NCI-H2196 (cell line): ENCODE measurements at regions not wholly inside any gene's neighbourhood (a gene's known extent, or its start where the extent isn't known, plus 50 kb on each side); places are given as distances from the start of the nearest gene placed in this dataset.

ENCODE experiments used
- DNase-seq: peaks from one replicate; lab custom pipeline; 2025; ENCODE audit not compliant: unreplicated experiment; lab: John Stamatoyannopoulos, UW

DNA sequence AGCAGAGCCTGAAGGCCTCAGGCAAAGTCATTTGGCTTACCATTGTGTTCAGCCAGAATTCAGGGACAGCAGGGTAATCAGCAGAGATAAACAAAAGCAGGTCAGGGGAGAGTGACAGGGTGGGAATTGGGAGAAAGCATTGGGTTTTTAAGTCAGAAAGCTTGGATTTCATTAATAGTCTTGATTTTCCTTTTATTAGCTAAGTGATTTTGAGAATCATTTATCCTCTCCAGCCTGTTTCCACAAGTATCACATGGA, 410.1 kb downstream of the HNRNPD start:
- DNase-seq, result no peak

DNA sequence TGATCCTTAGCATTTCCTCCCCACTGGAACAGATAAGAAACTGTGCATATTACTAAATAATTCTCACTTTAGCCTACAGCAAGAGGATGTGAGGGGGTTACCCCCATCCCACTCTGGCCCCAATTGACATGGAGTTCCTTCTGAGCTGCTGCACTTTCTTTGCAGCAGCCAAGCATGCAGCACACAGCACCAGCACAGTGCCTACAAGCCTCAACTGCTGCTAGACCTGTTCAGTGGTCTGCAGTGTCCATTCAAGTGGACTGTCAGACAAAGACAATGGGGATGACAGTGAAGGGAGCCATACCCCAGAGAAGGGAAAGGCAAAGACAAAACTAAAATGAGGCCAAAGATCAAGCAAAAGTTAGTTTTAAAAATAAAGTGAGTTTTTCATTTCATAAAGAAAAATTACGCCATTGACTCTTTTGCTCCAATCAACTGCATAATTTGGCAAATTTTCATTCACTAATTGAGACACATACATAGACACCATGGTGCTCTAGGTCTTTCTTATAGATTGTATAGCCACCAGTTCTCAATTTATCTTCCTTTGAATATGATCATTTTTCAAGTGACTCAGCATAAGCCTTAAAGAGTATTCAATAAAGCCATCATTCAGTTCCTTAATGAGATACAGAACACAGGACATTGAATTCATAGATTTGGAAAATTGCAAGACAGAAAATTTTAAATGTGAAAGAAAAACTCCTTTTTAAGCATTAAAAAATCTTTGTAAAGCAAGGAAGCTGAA, 410.6 kb downstream of the HNRNPD start:
- DNase-seq, result no peak

DNA sequence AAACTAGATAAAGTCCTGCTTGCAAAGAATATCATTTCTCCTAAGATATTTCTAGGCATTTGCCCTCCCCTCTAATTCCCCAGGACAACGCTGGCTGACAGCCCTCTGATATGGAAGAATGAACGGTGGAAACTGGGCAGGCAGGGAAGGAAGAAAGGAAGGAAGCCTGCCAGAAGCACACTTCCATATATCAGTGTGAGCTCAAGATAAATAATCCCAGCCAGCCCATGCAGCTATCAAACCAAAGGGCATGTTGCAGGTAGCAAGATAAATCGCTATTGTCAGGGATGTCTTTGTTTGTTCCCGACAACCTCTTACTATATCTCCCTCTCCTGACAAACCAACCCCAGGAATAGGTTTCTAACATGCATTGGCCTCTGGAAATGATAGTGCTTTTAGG, 412.8 kb downstream of the HNRNPD start:
- no peak for DNase-seq

DNA sequence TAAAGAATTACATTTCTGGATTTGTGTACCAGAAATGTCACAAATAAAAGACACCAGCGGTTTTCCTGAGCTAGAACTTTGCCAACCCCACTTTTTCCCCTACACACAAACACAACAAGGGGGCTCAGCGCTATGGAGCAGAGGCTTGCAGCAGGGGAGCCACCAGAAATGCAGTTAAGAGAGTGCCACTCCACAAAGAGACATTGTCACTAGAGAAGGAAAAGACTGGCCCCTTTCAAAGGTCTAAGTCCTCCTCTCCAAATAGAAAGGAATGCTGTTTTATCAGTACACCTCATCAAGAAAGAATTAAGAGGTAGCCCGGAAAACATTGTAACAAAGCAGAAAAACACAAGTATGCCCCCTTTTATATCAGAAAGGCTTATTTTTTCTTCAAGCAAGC, 419.5 kb downstream of the HNRNPD start:
- no peak for DNase-seq

DNA sequence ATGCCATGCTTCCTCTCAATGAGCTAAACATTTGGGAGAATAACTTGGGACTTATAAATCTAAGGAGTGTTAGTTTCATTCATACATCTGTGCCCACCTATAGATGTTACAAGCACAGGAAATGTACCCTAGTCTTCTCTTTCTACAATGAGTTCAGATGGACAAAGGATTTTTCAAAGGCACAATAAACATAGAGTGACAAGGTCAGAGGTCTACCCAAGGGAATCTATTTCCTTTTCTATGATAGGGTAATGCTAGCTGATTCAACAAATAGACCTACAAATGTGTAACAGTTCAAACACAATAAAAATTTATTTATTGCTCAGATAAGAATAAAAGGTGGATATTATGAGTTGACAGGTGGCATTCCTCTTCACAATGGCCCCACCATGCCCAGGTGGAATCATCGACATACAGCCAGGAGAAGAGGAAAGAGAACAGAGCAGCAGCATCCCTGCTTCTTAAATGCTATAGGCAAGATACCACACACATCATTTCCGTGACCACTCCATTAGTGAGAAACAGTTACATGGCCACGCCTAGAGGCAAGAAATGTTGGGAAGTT, 421.8 kb downstream of the HNRNPD start:
- no peak for DNase-seq

DNA sequence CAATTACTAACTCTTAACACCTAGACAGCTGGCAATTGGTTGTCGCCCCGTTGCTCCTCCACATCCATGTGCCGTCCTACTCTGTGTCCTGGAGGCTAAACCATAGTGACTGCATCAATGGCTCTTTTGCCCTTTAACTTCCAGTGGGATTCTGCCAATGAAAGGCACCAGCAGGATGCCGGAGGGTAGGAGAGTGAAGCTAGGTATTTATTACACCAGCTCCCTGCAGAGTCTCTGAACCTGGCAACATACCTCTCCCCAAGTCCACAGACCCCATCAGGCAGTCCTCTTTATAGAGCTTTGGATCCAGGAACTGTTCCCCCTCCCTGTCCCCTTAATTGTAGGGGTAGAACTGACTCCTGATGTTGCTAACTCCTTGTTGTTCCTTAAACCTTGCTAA, 426.8 kb downstream of the HNRNPD start:
- no peak for DNase-seq

DNA sequence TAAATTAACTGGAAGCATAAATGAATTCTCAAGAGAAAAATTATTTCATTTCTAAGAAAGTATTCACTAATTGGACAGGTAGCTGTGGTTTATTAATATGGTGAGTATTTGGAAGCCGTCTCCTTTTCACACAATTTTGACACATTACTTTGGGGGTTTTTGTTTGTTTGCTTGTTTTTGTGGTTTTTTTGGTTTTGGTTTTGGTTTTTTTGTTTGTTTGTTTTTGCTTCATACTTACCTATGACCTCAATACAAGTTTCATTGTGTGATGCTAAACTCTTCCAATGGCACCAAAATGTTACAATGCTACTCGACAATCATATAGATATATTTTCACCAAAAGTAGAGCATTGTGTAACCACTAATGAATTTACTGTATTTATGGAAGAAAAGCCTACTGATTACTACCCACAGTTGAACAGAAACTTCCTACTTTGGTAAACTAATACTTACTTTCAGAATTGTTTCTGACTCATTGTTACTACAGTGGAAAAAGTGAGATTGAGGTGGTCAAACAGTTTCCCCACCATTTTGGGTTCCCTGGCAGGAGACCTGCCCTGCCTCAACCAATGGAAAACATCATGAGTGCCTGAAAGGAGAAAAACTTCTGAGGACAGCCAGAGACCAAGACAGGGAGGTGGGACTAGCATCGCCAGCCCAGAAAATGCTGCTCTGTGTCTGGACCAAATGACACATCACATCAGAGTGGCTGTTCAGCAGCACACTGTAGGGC, 443.1 kb downstream of the HNRNPD start:
- no peak for DNase-seq

DNA sequence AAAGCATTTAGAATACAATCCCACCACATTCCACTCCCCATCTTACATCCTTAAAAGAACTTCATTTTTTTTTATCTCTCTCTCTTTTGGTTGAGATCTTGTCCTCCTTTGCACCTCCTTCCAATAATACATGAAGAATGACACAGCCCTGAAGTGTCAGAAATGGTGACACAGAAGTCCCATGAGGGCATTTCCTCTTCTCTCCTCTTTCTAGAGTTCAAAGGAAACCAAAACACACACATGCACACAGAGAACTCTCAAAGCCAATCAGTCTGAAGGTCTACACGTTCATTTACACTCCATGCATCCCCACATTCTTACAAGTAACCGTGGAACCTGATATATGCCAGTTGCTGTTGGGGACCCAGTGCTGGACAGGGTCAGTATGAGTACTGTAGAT, 450.7 kb downstream of the HNRNPD start:
- DNase-seq, result no peak

DNA sequence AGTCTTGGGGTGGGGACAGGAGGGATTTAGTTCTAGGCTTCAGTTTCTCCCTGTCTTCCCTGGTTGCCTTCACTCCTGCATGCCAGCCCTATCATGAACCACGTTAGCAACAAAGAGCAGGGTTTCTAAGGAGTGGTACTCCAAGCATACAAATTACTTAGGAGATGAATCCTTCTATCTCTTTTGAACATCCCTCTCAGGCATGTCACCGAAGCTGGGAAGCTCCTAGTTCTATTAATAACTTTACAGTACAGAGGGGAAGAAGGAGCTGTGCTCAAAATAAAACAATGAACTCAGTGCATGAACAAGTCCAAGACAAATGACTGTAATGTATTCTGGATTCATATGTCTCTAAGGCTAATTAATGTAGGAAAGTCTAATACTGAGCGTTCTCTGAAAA, 450.6 kb upstream of the RASGEF1B start:
- no peak for DNase-seq

DNA sequence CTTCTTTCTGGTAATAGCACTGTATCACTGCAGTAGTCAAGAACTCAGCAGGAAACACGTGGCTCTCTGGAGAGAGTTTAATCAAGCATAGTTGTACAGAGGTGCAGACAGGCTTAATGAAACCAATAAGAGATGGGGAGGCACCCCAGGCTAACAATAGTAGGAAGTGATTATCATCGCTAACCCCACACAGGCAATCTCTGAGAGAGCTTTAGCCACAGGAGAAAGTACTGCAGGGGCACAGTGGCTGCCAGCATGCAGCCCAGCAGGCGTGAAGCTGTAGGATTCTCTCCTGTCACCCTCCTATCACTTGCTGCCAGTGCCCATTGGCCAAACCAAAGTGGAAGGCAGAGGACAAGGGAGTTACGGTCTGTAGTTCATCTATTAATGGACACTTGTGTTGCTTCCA, 450.0 kb upstream of the RASGEF1B start:
- no peak for DNase-seq

DNA sequence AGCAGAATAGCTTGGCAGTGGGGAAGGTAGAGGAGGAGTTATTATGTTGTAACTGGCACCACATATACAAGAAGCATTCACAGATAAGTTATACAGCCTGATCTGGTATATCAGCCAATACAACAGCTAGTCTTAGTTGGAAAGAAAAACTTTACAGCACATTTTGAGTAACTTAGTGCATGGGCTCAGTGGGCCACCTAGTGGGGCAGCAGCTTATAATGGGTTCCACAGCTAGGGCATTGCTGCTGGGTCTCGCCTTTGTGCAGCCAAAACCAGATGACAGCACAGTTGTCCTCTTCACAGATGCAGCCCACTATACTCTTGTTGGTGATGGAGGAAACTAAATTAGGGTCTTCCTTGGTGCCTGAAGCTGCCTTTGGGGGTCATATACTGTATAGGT, 448.1 kb upstream of the RASGEF1B start:
- no peak for DNase-seq

DNA sequence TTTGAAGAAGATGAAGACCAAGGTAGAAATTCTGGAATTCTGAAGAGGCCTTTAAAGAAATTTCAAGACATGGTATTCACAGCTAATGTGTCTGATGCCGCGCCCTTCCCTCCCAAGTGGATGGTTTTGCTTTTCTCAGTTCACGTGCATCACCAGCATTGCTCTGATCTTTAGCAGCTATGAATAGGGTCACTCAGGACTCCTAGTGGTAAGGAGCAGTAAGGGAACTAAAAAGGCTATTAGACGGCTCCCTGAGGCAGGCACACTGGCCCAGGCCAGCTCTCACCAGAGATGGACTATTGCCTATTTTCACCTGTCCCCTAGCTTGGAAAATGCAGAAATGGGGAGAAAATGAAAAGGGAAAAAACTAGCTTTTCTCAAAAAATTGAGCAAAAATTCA, 447.5 kb upstream of the RASGEF1B start:
- DNase-seq, result no peak

DNA sequence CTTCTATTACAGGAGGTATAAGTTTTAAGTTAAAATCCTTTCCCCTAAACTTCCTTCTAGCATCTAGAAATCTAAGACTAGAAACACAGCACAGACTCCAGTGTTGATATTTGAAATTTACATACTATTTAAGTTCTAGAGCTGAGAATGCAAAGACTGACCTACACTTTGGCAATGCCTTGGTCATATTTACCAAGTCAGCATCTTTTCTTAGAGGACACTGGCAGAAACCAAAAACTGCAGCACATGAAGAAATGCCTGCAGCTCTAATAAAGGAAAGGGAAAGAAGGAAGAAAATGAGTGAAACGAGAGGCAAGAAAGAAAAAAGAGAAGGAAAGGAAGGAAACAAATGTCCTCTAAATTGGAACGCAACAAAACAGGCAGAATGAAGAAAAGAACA, 443.7 kb upstream of the RASGEF1B start:
- no peak for DNase-seq

DNA sequence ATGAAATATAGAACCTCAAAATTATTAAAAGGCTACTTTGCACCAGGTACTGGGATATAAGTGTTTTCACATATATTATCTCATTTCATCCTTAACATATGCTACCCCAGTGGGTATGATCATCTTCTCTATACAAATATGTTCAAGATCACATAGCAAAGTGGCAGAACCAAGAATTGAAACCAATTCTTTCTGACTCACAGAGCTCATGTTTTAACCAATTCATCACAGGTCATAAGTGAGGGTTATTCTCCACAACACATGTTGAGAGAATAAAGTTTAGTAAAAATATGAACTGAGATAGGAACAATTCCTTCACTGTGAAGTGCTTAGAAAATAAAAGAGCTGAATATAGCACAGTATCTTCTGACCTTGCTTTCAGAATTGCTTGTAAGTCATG, 442.9 kb upstream of the RASGEF1B start:
- DNase-seq, result no peak

DNA sequence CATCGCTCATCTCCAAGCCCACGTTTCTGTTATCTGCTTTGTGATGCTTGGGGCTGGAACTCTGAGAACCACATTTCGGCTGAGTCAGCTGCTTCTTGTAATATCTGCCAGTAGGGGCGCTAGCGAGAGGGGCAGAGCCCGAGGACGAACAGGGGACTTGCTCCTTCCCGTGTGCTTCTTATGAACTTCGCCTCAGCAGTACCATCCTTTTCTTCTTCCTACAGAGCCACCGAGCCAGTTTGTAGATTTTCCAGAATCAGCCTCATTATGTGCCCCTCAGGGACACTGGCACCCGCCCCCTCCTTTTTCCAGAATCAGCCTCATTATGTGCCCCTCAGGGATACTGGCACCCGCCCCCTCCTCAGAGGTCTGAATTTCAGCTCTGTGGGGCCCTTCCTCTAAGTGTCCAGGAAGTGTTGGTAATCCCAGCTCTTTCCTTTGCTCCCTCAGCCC, 441.7 kb upstream of the RASGEF1B start:
- no peak for DNase-seq

DNA sequence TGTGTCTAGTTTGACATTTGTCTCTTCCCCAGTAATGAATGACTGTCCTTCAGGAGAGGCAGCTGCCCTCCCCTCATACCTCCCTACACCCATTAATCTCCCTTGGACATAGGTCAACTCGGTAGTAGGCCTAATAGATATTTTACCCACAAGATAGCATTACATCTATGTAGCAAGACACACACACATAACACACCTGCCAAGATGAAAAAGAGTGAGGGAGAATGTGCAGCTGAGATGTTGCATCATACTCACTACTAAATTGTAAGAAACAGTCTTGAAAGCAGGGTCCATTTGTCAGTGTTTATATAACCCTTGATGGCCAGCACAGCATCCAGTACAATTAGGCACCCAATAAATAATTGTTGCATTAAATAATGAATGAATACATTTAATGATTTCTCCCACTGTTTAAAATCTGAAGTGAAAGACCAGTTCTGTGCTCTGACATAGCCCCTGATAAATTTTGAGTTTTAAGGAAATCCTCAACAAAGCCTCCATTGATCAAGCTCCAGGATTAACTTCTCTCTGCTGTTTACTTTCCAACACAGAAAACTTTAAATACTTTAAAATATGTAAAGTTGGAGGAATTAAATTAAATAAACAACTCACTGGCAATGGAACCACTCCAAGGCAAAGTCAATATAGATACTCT, 440.8 kb upstream of the RASGEF1B start:
- no peak for DNase-seq

DNA sequence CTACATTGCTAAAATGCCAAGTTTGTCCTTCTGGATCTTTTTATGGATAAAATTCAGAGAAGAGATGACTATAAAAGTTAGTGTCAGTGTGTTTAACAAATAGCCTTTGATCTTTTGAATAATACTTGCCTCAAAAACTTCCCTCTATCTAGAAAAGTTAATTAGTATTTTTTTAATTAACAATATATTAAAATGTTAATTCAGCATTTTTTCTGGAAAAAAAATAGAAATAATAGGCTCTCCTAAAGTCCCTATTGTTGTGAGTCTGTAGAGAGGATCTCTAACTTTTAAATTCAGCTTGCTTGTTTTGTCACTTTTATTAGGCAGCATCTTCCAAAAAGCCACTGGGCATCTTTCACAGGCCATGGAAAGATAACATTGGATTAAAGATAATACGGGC, 435.2 kb upstream of the RASGEF1B start:
- no peak for DNase-seq

DNA sequence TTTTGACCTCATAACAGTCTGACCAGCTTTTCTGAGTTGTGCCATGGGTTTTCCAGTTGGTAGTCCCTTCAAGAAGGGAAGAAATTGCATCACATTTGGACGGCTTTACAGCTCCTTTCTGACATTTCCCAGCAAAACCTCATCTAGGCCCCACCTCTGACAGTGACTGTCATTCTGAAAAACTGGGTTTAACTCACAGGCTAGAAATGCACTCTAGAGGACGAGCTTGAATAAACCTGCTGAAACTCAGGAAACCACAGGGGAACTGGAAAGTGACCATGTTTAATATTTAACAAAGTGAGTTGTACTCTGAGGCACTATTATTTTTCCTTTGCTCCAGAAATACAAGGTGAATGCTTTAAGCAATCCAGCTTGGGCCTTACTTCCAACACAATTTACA, 434.3 kb upstream of the RASGEF1B start:
- no peak for DNase-seq

DNA sequence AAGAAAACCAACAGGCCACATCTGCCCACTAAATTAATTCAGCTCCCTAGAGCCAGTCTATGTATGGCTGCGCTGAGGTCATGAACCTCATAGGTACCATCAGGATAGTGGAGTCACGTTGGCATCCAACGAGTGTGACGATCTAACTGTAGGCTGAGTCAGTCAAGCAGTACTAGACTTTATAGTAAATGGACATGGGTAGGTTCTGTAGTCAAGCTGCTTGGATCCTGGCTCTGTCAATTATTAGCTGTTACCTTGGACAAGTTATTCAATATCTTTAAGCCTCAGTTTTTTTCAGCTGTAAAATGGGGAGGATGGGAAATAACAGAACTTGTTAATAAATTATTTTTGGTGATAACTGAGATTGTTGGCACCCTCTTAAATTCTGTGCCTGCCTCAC, 432.4 kb upstream of the RASGEF1B start:
- no peak for DNase-seq

DNA sequence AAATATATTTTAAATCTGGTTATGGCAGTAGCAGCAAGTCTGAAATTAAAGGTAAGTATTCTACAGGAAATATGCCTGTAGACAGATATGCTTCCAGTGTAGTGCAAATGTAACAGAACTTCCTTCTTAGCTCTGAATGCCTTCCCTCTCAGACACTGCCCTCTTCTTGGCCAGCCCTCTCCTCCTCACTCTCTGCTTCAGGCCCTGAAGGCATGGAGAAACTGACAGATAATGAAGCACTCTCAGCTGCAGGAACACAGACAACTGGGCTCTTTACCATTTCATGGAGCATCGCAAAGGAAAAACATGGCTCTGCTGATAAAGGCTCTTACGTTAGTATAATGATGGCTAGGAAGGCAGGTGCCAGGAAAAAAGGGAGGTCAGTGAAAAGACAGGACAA, 431.5 kb upstream of the RASGEF1B start:
- no peak for DNase-seq

DNA sequence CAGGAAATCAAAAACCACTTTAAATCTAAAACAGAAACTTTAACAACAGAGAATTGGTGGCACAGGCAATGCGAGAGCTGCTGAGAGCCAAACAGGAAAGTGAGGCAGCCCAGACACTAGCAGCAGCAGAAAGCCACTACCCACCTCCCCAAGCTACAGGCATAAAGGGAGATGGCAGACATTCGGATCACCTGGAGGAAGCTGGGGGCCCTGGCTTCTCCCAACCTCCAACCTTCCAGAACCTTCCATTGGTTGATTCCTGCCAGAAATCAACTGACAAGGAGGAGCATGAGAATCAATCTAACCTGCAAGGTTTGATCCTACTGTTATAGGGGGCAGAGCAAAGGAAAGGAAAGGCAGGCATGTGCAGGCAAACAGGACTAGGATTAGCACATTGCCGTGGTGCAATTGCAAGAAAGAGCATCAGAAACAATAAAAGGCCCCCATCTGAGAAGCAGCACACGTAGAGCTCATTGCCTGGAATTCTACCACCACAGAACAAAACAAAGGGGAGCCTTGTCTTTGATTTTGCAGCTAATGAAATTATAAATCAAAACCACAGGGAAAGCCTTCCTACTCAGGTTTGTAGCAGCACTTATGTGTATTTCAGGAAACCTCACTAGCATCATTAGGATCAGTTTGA, 427.3 kb upstream of the RASGEF1B start:
- no peak for DNase-seq

DNA sequence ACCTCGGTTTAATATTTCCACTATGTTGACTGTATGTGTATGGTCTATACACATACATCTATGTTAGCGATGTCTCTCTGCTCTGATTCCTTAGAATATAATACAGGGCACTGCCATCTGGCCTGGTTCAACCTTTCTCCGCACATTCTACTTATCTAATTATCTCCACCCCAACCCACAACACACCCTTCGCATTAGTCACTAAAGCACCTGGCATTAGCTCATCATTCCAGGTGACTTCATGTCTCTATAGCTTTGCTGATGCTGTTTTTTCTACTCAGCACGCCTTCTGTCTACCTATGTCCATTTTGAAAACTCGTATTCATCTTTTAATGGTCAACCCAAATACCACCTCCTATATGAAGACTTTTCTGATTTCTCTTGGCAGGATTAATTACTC, 425.2 kb upstream of the RASGEF1B start:
- DNase-seq, result no peak
